ENCODE measurements at regions not wholly inside any gene's neighbourhood (a gene's known extent, or its start where the extent isn't known, plus 50 kb on each side); places are given as distances from the start of the nearest gene placed in this dataset.

GRCh38 chr2:128433911-128434550 is 115.4 kb upstream of the HS6ST1 start:
- Histone ChIP-seq H3F3A (ENCODE audit: insufficient read depth, low read length) (no peaks in the 10 kb centered on the region), H3K36me3 (replicated peaks; ENCODE audit: insufficient read depth, low read length) (no peaks in the 10 kb centered on the region), H3K79me2 (ENCODE audit: low read length) (no peaks in the 10 kb centered on the region), H3K27me3 (replicated peaks; ENCODE audit: insufficient read depth, low read length) (no peaks in the 10 kb centered on the region), H3K4me3 (ENCODE audit: low read length) (no peak overlapping the region), H2AFZ (ENCODE audit: low read length) (no peak overlapping the region), H3K9me2 (replicated peaks; ENCODE audit: insufficient read depth, low read length) (no peaks in the 10 kb centered on the region), H3K27ac (ENCODE audit: low read length) (no peak overlapping the region), H3K9ac (ENCODE audit: low read length) (no peak overlapping the region), H3K4me2 (ENCODE audit: low read depth, low read length) (no peak overlapping the region), H3K9me3 (replicated peaks; ENCODE audit: insufficient read depth, low read length) (no peaks in the 10 kb centered on the region), H4K20me1 (ENCODE audit: insufficient read depth, low read length) (no peaks in the 10 kb centered on the region), H3K4me1 (ENCODE audit: low read length) (no peaks in the 10 kb centered on the region)
- TF ChIP-seq EZH2phosphoT487 (IDR thresholded peaks at IDR 0.05; ENCODE audit: low read length) = no peak
- no peak for TF ChIP-seq EZH2 (optimal IDR thresholded peaks at IDR 0.05; ENCODE audit: low read depth, low read length)
- TF ChIP-seq CTCF (IDR thresholded peaks at IDR 0.05; ENCODE audit: low read length) = no peak
- DNase-seq = no peak

- Histone ChIP-seq H3K4me2 (ENCODE audit: low read depth, low read length) (no peak overlapping the region), H3K4me1 (ENCODE audit: low read length) (no peaks in the 10 kb centered on the region), H3K27ac (ENCODE audit: low read length) (no peak overlapping the region), H3F3A (ENCODE audit: insufficient read depth, low read length) (no peaks in the 10 kb centered on the region), H3K27me3 (replicated peaks; ENCODE audit: insufficient read depth, low read length) (no peaks in the 10 kb centered on the region), H3K9me3 (replicated peaks; ENCODE audit: insufficient read depth, low read length) (no peaks in the 10 kb centered on the region), H3K9ac (ENCODE audit: low read length) (no peak overlapping the region), H4K20me1 (ENCODE audit: insufficient read depth, low read length) (no peaks in the 10 kb centered on the region), H3K79me2 (ENCODE audit: low read length) (no peaks in the 10 kb centered on the region), H3K36me3 (replicated peaks; ENCODE audit: insufficient read depth, low read length) (no peaks in the 10 kb centered on the region), H3K9me2 (replicated peaks; ENCODE audit: insufficient read depth, low read length) (no peaks in the 10 kb centered on the region), H2AFZ (ENCODE audit: low read length) (no peak overlapping the region), H3K4me3 (ENCODE audit: low read length) (no peak overlapping the region)
- DNase-seq = no peak
- no peak for TF ChIP-seq EZH2phosphoT487 (IDR thresholded peaks at IDR 0.05; ENCODE audit: low read length)
- no peak for TF ChIP-seq EZH2 (optimal IDR thresholded peaks at IDR 0.05; ENCODE audit: low read depth, low read length)
- TF ChIP-seq CTCF (IDR thresholded peaks at IDR 0.05; ENCODE audit: low read length) = no peak
Measured at GRCh38 chr2:128435576-128436478, 117.2 kb upstream of the HS6ST1 start.

- Histone ChIP-seq H4K20me1 (ENCODE audit: insufficient read depth, low read length) (no peaks in the 10 kb centered on the region), H3K27ac (ENCODE audit: low read length) (no peak overlapping the region), H3K36me3 (replicated peaks; ENCODE audit: insufficient read depth, low read length) (no peaks in the 10 kb centered on the region), H3K9me3 (replicated peaks; ENCODE audit: insufficient read depth, low read length) (no peaks in the 10 kb centered on the region), H3K4me2 (ENCODE audit: low read depth, low read length) (no peak overlapping the region), H3F3A (ENCODE audit: insufficient read depth, low read length) (no peaks in the 10 kb centered on the region), H3K27me3 (replicated peaks; ENCODE audit: insufficient read depth, low read length) (no peaks in the 10 kb centered on the region), H3K9ac (ENCODE audit: low read length) (no peak overlapping the region), H3K4me3 (ENCODE audit: low read length) (no peak overlapping the region), H3K4me1 (ENCODE audit: low read length) (no peaks in the 10 kb centered on the region), H2AFZ (ENCODE audit: low read length) (no peak overlapping the region), H3K79me2 (ENCODE audit: low read length) (no peaks in the 10 kb centered on the region), H3K9me2 (replicated peaks; ENCODE audit: insufficient read depth, low read length) (no peaks in the 10 kb centered on the region)
- TF ChIP-seq EZH2phosphoT487 (IDR thresholded peaks at IDR 0.05; ENCODE audit: low read length) (no peak), EZH2 (optimal IDR thresholded peaks at IDR 0.05; ENCODE audit: low read depth, low read length) (no peak), CTCF (IDR thresholded peaks at IDR 0.05; ENCODE audit: low read length) (no peak)
- DNase-seq = no peak
Measured at GRCh38 chr2:128436479-128437203, 118.0 kb upstream of the HS6ST1 start.
